Mammary epithelial cell (primary cell): ENCODE measurements at regions not wholly inside any gene's neighbourhood (a gene's known extent, or its start where the extent isn't known, plus 50 kb on each side); places are given as distances from the start of the nearest gene placed in this dataset.

ENCODE experiments used
- EZH2 ChIP-seq: IDR thresholded peaks from 2 replicates; pipeline ENCODE4 v1.6.1; 2012; ENCODE audit warnings: low read length, inconsistent platforms, borderline replicate concordance
- TF ChIP-seq, protein P1 (sequence below), 2 donors: IDR thresholded peaks in 1 of 2; conservative IDR thresholded peaks in 1 of 2; 2 replicates each; pipeline ENCODE4 v1.5.1; 2011 to 2012; ENCODE audit warnings: inconsistent platforms in 2 of 2, low read length in 2 of 2, mild to moderate bottlenecking in 2 of 2, control low read depth in 1 of 2, low read depth in 1 of 2; ENCODE audit not compliant: insufficient read depth in 1 of 2; ENCODE audit errors: extremely low read depth in 1 of 2

DNA sequence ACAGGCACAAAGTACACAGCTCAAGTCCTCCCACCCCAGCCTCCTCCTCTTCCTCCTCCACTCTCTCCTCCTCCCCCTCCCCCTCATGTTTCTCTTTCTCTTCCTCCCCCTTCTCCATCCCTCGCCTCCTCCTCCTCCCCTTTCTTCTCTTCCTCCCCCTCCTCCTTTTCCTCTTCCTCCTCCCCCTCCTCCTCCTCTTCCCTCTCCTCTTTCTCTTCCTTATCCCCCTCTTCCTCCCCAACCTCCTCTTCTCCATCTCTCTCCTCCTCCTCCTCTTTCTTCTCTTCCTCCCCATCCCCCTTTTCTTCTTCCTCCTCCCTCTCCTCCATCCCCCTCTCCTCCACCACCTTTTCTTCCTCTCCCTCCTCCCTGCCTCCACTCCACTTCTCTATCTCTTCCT lies 276.3 kb upstream of the TSHZ3 start:
- TF ChIP-seq, protein P1, sequence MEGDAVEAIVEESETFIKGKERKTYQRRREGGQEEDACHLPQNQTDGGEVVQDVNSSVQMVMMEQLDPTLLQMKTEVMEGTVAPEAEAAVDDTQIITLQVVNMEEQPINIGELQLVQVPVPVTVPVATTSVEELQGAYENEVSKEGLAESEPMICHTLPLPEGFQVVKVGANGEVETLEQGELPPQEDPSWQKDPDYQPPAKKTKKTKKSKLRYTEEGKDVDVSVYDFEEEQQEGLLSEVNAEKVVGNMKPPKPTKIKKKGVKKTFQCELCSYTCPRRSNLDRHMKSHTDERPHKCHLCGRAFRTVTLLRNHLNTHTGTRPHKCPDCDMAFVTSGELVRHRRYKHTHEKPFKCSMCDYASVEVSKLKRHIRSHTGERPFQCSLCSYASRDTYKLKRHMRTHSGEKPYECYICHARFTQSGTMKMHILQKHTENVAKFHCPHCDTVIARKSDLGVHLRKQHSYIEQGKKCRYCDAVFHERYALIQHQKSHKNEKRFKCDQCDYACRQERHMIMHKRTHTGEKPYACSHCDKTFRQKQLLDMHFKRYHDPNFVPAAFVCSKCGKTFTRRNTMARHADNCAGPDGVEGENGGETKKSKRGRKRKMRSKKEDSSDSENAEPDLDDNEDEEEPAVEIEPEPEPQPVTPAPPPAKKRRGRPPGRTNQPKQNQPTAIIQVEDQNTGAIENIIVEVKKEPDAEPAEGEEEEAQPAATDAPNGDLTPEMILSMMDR (conservative IDR thresholded peaks at IDR 0.05 in 1 of 2, IDR thresholded peaks at IDR 0.05 in 1 of 2; ENCODE audit: extremely low read depth in 1 of 2, insufficient read depth in 1 of 2, low read depth in 1 of 2, low read length in 2 of 2): no peak
- TF ChIP-seq EZH2: no peak
